Adrenal gland (tissue), 9 donors: ENCODE measurements at regions not wholly inside any gene's neighbourhood (a gene's known extent, or its start where the extent isn't known, plus 50 kb on each side); places are given as distances from the start of the nearest gene placed in this dataset.

ENCODE experiments used
- DNase-seq, 7 donors: peaks; one replicate each; pipeline ENCODE4 v3.0.0-alpha.2; 2019 to 2020
- H3K27ac ChIP-seq, 5 donors: fragments of 200-600 bp; sonication (generic) in 4 of 5; 1 replicate in 3 of 5; 2 replicates in 2 of 5; pipeline versions ENCODE4 v1.5.1 to v1.8.0; 2016 to 2020; ENCODE audit warnings: mild to moderate bottlenecking in 1 of 5
- H3K27me3 ChIP-seq: fragments of 200-600 bp; 2 replicates; pipeline ENCODE4 v1.8.0; 2021
- H3K36me3 ChIP-seq, 2 donors: fragments of 200-600 bp; replicated peaks in 1 of 2; 1 replicate in 1 of 2; 2 replicates in 1 of 2; pipeline versions ENCODE4 v1.5.1 to v1.8.0; 2018 to 2022
- H3K4me1 ChIP-seq, 2 donors: fragments of 200-600 bp; replicated peaks in 1 of 2; 1 replicate in 1 of 2; 2 replicates in 1 of 2; pipeline versions ENCODE4 v1.5.1 to v1.8.0; 2018 to 2021
- H3K4me3 ChIP-seq, 4 donors: fragments of 200-600 bp; sonication (generic) in 3 of 4; one replicate each; pipeline ENCODE4 v1.5.1; 2016 to 2018
- H3K9me3 ChIP-seq, 3 donors: fragments of 200-600 bp; sonication (generic) in 1 of 3; replicated peaks in 1 of 3; 1 replicate in 2 of 3; 2 replicates in 1 of 3; pipeline versions ENCODE4 v1.5.1 to v1.8.0; 2016 to 2021
- POLR2A ChIP-seq, 2 donors: fragments of 450-650 bp; IDR thresholded peaks; one replicate each; pipeline ENCODE4 v1.6.1; 2017; ENCODE audit warnings: antibody characterized with exemption in 2 of 2, mild to moderate bottlenecking in 2 of 2, moderate library complexity in 1 of 2
- WGBS, 4 donors: extraction: QIAGEN DNeasy Blood & Tissue Kit in 2 of 4; methylation state at CpG; one replicate each; pipeline versions ENCODE4 v1.1.5 to v1.1.7; 2013 to 2017; 5-methylcytosine and 5-hydroxymethylcytosine counted together
- intact Hi-C, 2 donors: fragments of 100-400 bp; cut with DNase I; formaldehyde crosslinking; loops; one replicate each; pipeline versions ENCODE4 v1.14.1 to v1.15.0; 2022 to 2023
- TF ChIP-seq, protein P1 (sequence below), 6 experiments: fragments of 450-650 bp in 4 of 6; fragments of 200-600 bp in 2 of 6; sonication (generic) in 1 of 6; IDR thresholded peaks; 1 replicate in 5 of 6; 2 replicates in 1 of 6; pipeline versions ENCODE4 v1.5.1 to v1.8.0; 2016 to 2021; ENCODE audit warnings: antibody characterized with exemption in 6 of 6, mild to moderate bottlenecking in 2 of 6, moderate library complexity in 1 of 6
- donor health status: healthy with polysubstance abuse.
- donor health status: Bipolar disorder and iron deficiency.
- donor health status: DM: yes; HTN: yes; CAD: no.
- donor health status: DM: no; HTN: no; CAD: no.
- donor health status: DM: no; HTN: no; CAD: no.

DNA sequence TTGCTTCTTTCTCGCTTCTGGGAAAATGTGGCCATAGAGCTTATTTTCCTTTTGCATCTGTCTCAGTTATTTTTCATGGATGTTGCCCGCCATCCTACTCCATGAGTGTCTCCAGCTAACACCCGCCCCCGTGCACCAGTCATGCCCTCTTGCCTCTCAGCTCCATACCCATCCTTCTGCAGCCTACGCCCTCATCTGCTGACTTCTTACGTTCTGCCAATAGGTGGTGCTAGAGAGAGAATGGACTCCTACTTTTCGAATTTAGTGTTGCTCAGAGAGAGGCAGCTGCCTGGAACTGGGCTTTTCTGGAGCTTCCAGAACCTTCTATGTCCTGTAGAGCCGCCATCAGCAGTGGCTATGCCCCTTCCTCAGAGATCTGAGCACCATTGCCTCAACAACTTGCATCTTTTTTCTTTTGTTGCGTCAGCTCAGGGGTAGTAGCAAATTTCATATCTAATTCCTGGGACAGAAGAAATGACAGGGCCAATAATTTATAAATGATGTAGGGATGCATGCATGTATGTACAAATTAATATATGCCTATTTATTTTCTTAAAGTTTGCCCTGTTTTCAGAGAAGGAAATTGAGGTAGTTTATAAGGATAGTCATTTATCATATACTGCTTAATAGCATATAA lies 119.7 kb upstream of the MYOCD start:
- Histone ChIP-seq H3K27me3 (no peaks in the 10 kb centered on the region), H3K9me3 (no peaks in the 10 kb centered on the region), H3K27ac (no peak overlapping the region), H3K4me3 (no peak overlapping the region), H3K36me3 (no peaks in the 10 kb centered on the region), H3K4me1 (no peaks in the 10 kb centered on the region)
- 27 to 29% (median 28%) methylated on average over 9 of the region's 9 CpGs for WGBS, 4 donors
- intact Hi-C loops, result no loop called here
- TF ChIP-seq POLR2A (IDR thresholded peaks at IDR 0.05), result no peak
- TF ChIP-seq, protein P1, sequence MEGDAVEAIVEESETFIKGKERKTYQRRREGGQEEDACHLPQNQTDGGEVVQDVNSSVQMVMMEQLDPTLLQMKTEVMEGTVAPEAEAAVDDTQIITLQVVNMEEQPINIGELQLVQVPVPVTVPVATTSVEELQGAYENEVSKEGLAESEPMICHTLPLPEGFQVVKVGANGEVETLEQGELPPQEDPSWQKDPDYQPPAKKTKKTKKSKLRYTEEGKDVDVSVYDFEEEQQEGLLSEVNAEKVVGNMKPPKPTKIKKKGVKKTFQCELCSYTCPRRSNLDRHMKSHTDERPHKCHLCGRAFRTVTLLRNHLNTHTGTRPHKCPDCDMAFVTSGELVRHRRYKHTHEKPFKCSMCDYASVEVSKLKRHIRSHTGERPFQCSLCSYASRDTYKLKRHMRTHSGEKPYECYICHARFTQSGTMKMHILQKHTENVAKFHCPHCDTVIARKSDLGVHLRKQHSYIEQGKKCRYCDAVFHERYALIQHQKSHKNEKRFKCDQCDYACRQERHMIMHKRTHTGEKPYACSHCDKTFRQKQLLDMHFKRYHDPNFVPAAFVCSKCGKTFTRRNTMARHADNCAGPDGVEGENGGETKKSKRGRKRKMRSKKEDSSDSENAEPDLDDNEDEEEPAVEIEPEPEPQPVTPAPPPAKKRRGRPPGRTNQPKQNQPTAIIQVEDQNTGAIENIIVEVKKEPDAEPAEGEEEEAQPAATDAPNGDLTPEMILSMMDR (IDR thresholded peaks at IDR 0.05), result peak; percentile 31 to 63 (median 58)
- DNase-seq, result peak; percentile 15 to 52 (median 20)

DNA sequence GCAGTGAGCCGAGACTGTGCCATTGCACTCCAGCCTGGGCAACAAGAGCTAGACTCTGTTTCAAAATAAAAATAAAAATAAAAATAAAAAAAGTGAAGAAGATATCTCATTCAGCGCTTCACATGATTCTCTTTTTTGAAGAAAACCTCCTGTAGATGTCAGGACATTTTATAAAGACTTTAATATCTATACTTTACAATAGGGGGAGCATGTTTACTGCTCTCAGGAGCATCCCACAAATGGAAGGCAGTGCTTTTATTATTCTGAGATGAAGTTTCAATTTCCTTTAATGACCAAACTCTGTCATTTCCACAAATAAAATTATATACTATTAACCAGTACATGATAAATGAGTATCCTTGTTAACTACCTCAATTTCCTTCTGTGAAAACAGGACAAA lies 118.7 kb upstream of the MYOCD start:
- H3K36me3 ChIP-seq, result no peaks in the 10 kb centered on the region
- DNase-seq, result no peak
- 73 to 86% (median 79%) methylated on average over 2 of the region's 2 CpGs for WGBS, 4 donors
- TF ChIP-seq, protein P1 (IDR thresholded peaks at IDR 0.05), result no peak
- no peak for TF ChIP-seq POLR2A (IDR thresholded peaks at IDR 0.05)
- no peak overlapping the region for H3K27ac ChIP-seq
- H3K9me3 ChIP-seq, result no peaks in the 10 kb centered on the region
- no peaks in the 10 kb centered on the region for H3K27me3 ChIP-seq
- intact Hi-C loops, result no loop called here
- H3K4me3 ChIP-seq, result no peak overlapping the region
- H3K4me1 ChIP-seq, result no peaks in the 10 kb centered on the region

DNA sequence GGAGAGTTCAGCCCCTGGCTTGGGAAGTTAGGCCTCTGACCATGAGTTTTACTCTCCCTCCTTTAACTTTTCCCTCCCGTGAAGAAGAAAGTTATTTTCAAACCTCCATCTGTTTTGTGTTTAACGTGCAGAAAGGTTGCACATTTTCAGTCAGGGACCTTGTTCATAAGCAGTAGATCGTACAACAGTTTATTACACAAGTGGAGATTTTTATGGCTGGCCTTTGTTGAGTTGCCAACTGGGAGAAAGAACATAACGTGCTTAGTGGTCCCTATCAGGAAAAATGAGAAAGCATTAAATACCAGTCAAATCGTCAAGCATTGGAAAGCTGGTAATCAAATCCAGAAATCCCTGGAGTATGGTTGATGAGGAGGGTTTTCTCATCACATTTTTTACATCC lies 117.9 kb upstream of the MYOCD start:
- intact Hi-C loops, result no loop called here
- no peaks in the 10 kb centered on the region for H3K9me3 ChIP-seq
- no peak overlapping the region for H3K27ac ChIP-seq
- H3K27me3 ChIP-seq, result no peaks in the 10 kb centered on the region
- H3K36me3 ChIP-seq, result no peaks in the 10 kb centered on the region
- 67 to 76% (median 74%) methylated on average over 5 of the region's 5 CpGs for WGBS, 4 donors
- no peak overlapping the region for H3K4me3 ChIP-seq
- TF ChIP-seq, protein P1 (IDR thresholded peaks at IDR 0.05), result no peak
- no peak for TF ChIP-seq POLR2A (IDR thresholded peaks at IDR 0.05)
- no peak for DNase-seq
- no peaks in the 10 kb centered on the region for H3K4me1 ChIP-seq

DNA sequence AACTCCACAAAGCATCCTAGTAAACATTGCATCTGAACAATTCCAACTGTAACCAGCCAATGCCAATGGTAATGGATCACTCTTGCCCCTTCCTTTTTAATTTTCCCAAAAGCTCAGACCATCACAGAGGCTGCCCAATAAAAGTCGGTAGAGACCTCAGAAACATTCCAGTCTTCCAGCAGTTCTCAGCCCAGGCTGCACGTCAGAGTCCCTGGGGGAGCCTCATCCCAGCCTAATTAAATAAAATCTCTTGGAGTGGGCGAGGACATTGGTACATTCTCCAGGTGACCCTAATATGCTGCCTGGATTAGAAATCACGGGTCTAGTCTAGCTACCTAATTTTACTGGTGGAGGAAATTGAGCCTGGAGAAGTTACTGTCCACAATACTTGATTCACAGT lies 117.1 kb upstream of the MYOCD start:
- intact Hi-C loops, result no loop called here
- no peak overlapping the region for H3K4me3 ChIP-seq
- no peaks in the 10 kb centered on the region for H3K9me3 ChIP-seq
- H3K27me3 ChIP-seq, result no peaks in the 10 kb centered on the region
- 67 to 80% (median 74%) methylated on average over 4 of the region's 4 CpGs for WGBS, 4 donors
- TF ChIP-seq, protein P1 (IDR thresholded peaks at IDR 0.05), result no peak
- TF ChIP-seq POLR2A (IDR thresholded peaks at IDR 0.05), result no peak
- DNase-seq, result no peak
- no peaks in the 10 kb centered on the region for H3K4me1 ChIP-seq
- H3K36me3 ChIP-seq, result no peaks in the 10 kb centered on the region
- no peak overlapping the region for H3K27ac ChIP-seq
